ENCODE measurements at regions not wholly inside any gene's neighbourhood (a gene's known extent, or its start where the extent isn't known, plus 50 kb on each side); places are given as distances from the start of the nearest gene placed in this dataset.

- DNase-seq (ENCODE audit: low spot score), result no peak
- in situ Hi-C loops (cut with MboI; ENCODE audit: low sequenced_read_pairs, unreplicated experiment), result no loop called here
- no peak for TF ChIP-seq CTCF (IDR thresholded peaks at IDR 0.05; ENCODE audit: borderline replicate concordance, control extremely low read depth, extremely low read depth, insufficient read depth, missing control alignments)
Measured at GRCh38 chr11:116101902-116102301, 597.7 kb upstream of the CADM1 start.

- no peak for DNase-seq (ENCODE audit: low spot score)
Measured at GRCh38 chr11:116100016-116100415, 595.8 kb upstream of the CADM1 start.

DNA sequence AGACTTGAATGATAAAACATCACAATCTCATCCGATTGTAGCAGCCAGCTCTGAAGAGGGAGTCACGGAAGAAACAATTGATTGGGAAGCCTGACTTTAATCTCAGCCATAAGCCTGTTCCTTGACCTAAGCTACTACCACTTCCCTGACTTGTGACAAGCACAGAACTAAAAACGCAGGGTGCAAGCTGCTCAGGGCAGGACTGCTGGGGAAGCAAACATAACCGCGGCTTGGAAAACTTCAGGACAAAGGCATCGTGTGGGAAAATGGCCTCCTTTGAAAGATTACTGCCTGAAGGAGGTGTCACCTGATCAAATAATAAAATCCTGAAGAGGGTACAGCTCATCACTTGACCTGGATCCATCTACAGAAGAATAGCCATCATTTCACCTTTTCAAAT, 595.3 kb upstream of the CADM1 start:
- in situ Hi-C loops (cut with MboI; ENCODE audit: low sequenced_read_pairs, unreplicated experiment), result loop anchor here (25.0 kb wide), 1 partner anchor 762 kb away; no protein-coding TSS in a partner anchor
- TF ChIP-seq CTCF (IDR thresholded peaks at IDR 0.05; ENCODE audit: borderline replicate concordance, control extremely low read depth, extremely low read depth, insufficient read depth, missing control alignments), result no peak
- no peak for DNase-seq (ENCODE audit: low spot score)

More at GRCh38 chr11:116100016-116100415, 595.8 kb upstream of the CADM1 start:
- in situ Hi-C loops (cut with MboI; ENCODE audit: low sequenced_read_pairs, unreplicated experiment), result no loop called here
- TF ChIP-seq CTCF (IDR thresholded peaks at IDR 0.05; ENCODE audit: borderline replicate concordance, control extremely low read depth, extremely low read depth, insufficient read depth, missing control alignments), result no peak

DNA sequence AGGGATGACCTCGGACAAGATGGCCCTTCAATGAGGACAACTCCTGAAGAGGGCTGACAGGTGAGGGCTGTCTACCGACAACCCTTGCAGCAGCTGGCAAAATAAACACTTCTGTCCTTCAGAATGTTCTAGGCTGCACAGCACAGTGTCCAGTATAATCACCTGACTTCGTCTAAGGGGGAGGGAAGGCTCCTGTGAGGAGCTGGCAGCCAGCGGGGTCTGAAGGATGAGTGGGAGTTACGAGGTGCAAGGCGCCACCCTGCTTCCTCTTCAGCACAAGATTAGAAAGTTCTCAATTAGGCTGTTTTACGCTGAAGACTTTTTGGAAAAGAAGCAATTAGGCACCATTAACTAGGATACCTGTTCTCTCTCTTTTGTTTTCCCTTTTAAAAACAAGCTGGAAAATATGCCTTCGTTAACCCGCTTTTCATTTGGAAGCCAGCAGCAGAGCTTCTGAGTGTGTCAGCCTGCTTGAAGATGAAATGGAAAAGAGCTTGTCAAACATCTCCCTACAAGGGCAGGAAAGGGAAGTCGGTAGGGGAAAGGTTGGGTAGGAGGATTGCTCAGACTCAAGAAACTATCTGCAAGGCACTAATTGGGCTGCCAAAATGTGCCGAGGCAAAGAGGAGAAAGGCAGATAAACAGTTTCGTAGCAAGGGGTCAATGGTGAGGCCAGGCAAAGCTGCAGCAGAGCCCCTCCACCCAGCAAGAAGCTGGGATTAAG, 592.2 kb upstream of the CADM1 start:
- no peak for TF ChIP-seq CTCF (IDR thresholded peaks at IDR 0.05; ENCODE audit: borderline replicate concordance, control extremely low read depth, extremely low read depth, insufficient read depth, missing control alignments)
- no peak for DNase-seq (ENCODE audit: low spot score)
- in situ Hi-C loops (cut with MboI; ENCODE audit: low sequenced_read_pairs, unreplicated experiment), result loop anchor here (25.0 kb wide), 1 partner anchor 759 kb away; no protein-coding TSS in a partner anchor

- no peak for TF ChIP-seq CTCF (IDR thresholded peaks at IDR 0.05; ENCODE audit: borderline replicate concordance, control extremely low read depth, extremely low read depth, insufficient read depth, missing control alignments)
- DNase-seq (ENCODE audit: low spot score), result no peak
- in situ Hi-C loops (cut with MboI; ENCODE audit: low sequenced_read_pairs, unreplicated experiment), result loop anchor here (25.0 kb wide), 1 partner anchor 756 kb away; no protein-coding TSS in a partner anchor
Measured at GRCh38 chr11:116093481-116094270, 589.5 kb upstream of the CADM1 start.

DNA sequence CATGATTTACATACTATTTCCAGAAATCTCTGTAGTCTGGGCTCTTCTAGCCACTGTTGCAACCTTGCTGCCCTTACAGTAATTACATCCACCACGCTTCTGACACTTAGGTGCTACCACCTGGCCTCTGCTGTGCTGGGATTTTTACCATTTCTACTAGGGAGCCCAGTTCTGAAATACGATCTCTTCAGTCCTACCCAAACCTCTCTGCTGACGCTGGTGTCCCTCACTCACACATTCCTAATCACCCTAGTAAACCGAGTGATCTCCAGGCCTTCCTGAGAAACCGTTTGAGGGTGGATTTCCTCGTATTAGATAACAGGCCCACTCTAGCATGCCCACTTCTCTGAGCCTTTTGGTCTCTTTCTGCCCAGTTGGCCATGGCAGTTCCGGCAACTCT, 588.9 kb upstream of the CADM1 start:
- DNase-seq (ENCODE audit: low spot score), result no peak
- in situ Hi-C loops (cut with MboI; ENCODE audit: low sequenced_read_pairs, unreplicated experiment), result loop anchor here (25.0 kb wide), 1 partner anchor 756 kb away; no protein-coding TSS in a partner anchor
- no peak for TF ChIP-seq CTCF (IDR thresholded peaks at IDR 0.05; ENCODE audit: borderline replicate concordance, control extremely low read depth, extremely low read depth, insufficient read depth, missing control alignments)

All from GM13976 (cell line).